ENCODE measurements at regions not wholly inside any gene's neighbourhood (a gene's known extent, or its start where the extent isn't known, plus 50 kb on each side); places are given as distances from the start of the nearest gene placed in this dataset.

- TF ChIP-seq CTCF (IDR thresholded peaks at IDR 0.05): no peak
- H3K27me3 ChIP-seq: peaks cover 0 to 72% of the 10 kb centered on the region in 2 donors
Observed at GRCh38 chr10:3009341-3009740, 58.0 kb upstream of the PFKP start.

GRCh38 chr10:3008518-3009195, 58.7 kb upstream of the PFKP start:
- peak in 1 of 4 donors; percentile 22 for DNase-seq
- ATAC-seq: no peak
- H3K27me3 ChIP-seq: peaks cover 0 to 66% of the 10 kb centered on the region in 2 donors

More at GRCh38 chr10:3009341-3009740, 58.0 kb upstream of the PFKP start:
- H3K4me3 ChIP-seq: no peak overlapping the region
- DNase-seq: no peak
- no peaks in the 10 kb centered on the region for H3K4me1 ChIP-seq
- H3K27ac ChIP-seq: no peak overlapping the region
- no peaks in the 10 kb centered on the region for H3K36me3 ChIP-seq
- ATAC-seq: no peak
- peaks cover 0 to 3% of the 10 kb centered on the region in 2 donors for H3K9me3 ChIP-seq
- intact Hi-C loops (cut with DNase I): no loop called here

GRCh38 chr10:3006607-3007006, 60.7 kb upstream of the PFKP start:
- no peak for ATAC-seq
- Histone ChIP-seq H3K4me1 (no peaks in the 10 kb centered on the region), H3K27me3 (peaks cover 0 to 49% of the 10 kb centered on the region in 2 donors), H3K36me3 (no peaks in the 10 kb centered on the region), H3K4me3 (no peak overlapping the region), H3K27ac (no peak overlapping the region), H3K9me3 (no peaks in the 10 kb centered on the region)
- TF ChIP-seq CTCF (IDR thresholded peaks at IDR 0.05): no peak
- no peak for DNase-seq
- intact Hi-C loops (cut with DNase I): no loop called here

More at GRCh38 chr10:3008518-3009195, 58.7 kb upstream of the PFKP start:
- H3K36me3 ChIP-seq: no peaks in the 10 kb centered on the region
- intact Hi-C loops (cut with DNase I): no loop called here
- no peak for TF ChIP-seq CTCF (IDR thresholded peaks at IDR 0.05)
- H3K9me3 ChIP-seq: peaks cover 0 to 3% of the 10 kb centered on the region in 2 donors
- H3K27ac ChIP-seq: no peak overlapping the region
- no peak overlapping the region for H3K4me3 ChIP-seq
- no peaks in the 10 kb centered on the region for H3K4me1 ChIP-seq

- TF ChIP-seq CTCF (IDR thresholded peaks at IDR 0.05): no peak
- intact Hi-C loops (cut with DNase I): no loop called here
- ATAC-seq (no peak), DNase-seq (no peak)
- no peaks in the 10 kb centered on the region for H3K4me1 ChIP-seq
- H3K27me3 ChIP-seq: peaks cover 0 to 45% of the 10 kb centered on the region in 2 donors
- H3K4me3 ChIP-seq: no peak overlapping the region
- H3K36me3 ChIP-seq: no peaks in the 10 kb centered on the region
- H3K27ac ChIP-seq: no peak overlapping the region
- H3K9me3 ChIP-seq: no peaks in the 10 kb centered on the region
Observed at GRCh38 chr10:3006093-3006492, 61.3 kb upstream of the PFKP start.

- no peaks in the 10 kb centered on the region for H3K36me3 ChIP-seq
- no peak overlapping the region for H3K27ac ChIP-seq
- DNase-seq (no peak), ATAC-seq (no peak)
- H3K4me3 ChIP-seq: no peak overlapping the region
- intact Hi-C loops (cut with DNase I): no loop called here
- no peaks in the 10 kb centered on the region for H3K9me3 ChIP-seq
- no peak for TF ChIP-seq CTCF (IDR thresholded peaks at IDR 0.05)
- no peaks in the 10 kb centered on the region for H3K4me1 ChIP-seq
- peaks cover 0 to 9% of the 10 kb centered on the region in 2 donors for H3K27me3 ChIP-seq
Observed at GRCh38 chr10:3002304-3002703, 65.0 kb upstream of the PFKP start.
